Bone marrow (tissue), 2 donors: ENCODE measurements at regions not wholly inside any gene's neighbourhood (a gene's known extent, or its start where the extent isn't known, plus 50 kb on each side); places are given as distances from the start of the nearest gene placed in this dataset.
A peak's percentile ranks its signal among the peaks of the same experiment; 100 is the strongest.

ENCODE experiments used
- DNase-seq, 2 donors: peaks; one replicate each; lab custom pipeline; 2025; lab: John Stamatoyannopoulos, UW

- no peak for DNase-seq
These were observed 128.2 kb upstream of the HAAO start for GRCh38 chr2:42920446-42921146.

- DNase-seq: no peak
These were observed 126.4 kb upstream of the HAAO start for GRCh38 chr2:42918671-42919318.

GRCh38 chr2:42918041-42918440 is 125.7 kb upstream of the HAAO start:
- no peak for DNase-seq

DNA sequence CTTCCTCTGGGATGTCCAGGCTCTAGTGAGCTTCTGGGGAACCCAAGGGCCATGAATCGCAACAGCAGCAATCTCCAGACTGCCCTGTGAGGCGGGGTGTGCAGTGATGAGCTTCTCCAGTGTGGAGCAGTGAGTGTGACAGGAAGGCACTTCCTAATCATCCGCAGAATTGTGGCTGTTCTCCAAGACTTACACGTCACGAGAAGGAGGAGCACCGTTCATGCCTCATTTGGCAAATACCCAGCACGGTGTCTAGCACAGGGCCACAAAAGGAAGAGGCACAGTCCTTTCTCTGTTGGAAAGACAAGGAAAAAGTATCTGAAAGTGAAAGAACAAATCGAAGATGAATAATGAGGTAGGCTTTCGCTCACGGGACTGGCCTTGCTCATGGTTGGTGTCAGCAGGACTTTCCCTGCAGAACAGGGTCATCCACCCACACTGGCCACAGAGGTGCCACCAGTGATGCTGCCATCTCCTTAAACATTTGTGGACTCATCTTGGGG is 125.1 kb upstream of the HAAO start:
- DNase-seq: no peak

- no peak for DNase-seq
These were observed 123.9 kb upstream of the HAAO start for GRCh38 chr2:42916324-42916723.

- no peak for DNase-seq
These were observed 122.5 kb upstream of the HAAO start for GRCh38 chr2:42914860-42915259.

- no peak for DNase-seq
These were observed 121.9 kb upstream of the HAAO start for GRCh38 chr2:42914314-42914713.

GRCh38 chr2:42913280-42913878 is 121.0 kb upstream of the HAAO start:
- peak in 1 of 2 donors; percentile 69 for DNase-seq

DNA sequence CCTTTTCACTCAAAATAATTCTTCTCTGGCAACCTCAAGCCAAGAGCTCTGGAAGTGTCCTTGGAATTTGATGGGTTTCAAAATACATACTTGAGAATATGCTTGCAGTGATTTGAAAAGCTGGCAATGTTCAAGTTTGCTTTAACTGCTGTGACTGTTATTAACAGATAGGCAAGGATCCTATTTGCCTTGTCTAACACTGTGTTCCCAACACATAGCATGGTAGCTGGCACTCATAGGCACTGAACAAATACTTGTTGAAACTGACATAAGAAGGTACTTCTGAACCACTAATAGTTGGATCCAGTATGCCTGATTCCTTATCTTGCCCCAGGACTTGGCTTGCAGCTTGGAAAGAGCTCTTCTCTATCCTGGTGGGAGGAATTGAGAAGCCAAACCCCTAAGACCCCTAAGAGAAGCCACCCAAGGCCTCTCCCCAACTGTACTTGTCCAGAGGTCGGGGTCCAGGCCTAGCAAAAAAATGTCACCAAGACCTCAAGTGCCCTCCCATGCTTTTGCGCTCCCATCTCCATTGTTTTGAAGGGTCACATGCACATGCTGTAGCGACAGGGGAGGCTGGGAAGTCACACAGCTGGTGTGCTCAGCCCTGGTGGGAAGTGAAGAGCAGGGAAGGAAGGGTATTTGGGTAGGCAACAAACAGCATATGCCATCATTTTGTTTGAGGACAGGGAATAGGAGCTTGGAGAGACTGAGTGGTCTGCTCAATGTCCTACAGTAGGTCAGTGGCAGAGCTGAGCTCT is 118.4 kb upstream of the HAAO start:
- DNase-seq: no peak

GRCh38 chr2:42909966-42910365 is 117.6 kb upstream of the HAAO start:
- no peak for DNase-seq

GRCh38 chr2:42908518-42909200 is 116.3 kb upstream of the HAAO start:
- DNase-seq: no peak

DNA sequence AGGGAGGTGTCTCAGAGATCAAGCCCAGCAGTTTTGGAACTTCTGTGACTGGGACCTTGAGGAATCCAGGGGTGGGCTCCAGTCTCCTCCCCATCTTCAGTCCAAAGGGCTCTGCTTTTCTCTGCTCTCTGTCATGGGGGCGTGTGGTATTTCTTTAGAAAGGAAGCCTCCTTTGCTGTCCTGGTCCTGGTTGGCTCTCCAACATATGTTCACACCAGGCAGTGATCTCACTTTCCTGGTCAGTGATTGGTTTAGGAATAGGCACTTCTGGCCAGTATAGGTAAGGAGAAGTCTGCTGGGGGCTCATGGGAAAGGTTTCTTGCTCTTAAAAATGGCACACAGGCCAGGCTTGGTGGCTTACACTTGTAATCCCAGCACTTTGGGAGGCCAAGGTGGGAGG is 115.5 kb upstream of the HAAO start:
- DNase-seq: no peak

DNA sequence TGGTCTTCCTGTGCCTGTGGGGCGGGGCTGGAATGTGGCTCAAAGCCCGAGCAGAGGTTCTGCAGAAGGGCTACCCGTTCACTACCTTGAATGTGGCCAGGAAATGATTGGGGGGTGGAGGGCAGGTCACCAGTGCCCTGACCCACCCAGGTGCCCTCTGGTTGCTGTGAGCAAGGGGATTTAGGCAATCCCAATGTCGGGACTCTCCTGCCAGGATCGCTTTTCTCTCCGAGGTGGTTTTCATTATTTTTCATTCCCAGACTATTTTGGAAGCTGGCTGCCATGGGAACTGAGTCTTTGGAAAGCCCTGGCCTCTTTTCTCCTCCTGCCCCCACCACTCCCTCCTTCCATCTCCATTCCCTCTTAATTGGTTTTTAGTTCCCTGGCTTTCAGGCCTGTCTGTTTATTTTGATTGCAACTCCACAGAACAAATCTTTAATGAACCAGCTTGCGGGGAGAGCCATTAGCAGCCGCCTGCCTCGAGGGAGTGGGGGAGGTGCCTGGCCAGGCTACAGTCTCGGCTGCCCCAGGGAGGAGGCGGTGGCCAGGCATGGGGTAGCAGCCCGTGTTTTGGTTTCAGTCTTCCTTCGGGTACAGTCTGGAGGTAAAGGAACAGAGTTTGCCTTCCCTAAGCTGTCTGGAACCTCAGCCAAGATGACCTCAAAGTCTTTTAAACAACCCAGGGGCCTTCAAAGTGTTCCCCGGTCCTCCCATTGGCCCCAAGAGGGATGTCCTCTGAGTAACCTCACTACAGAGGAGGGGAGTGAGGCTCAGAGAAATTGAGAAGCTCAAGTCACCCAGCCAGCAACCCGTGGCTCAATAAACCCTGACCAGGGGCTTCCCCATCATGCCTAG is 114.4 kb upstream of the HAAO start:
- DNase-seq: no peak

DNA sequence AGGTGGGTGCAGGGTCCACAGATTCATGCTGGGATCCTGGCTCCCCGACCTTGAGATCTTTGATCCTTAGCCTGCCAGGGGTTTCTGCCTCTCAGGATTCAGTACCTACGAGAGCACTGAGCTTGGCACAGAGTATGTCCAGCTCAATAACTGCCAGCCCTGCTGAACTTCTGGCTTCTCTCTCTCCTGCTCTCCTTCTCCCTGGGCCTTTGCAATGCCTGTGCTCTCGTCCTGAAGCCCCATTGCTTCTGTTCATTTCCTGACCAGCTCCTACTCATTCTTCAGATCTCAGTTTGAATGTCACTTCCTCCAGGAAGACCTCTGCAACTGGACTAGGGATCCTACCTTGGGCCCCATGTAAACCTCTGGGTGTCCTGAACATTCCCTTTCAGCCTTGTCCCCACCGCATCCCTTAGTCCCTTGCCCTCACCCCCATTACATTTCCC is 113.8 kb upstream of the HAAO start:
- no peak for DNase-seq

- no peak for DNase-seq
These were observed 113.1 kb upstream of the HAAO start for GRCh38 chr2:42905341-42906110.

DNA sequence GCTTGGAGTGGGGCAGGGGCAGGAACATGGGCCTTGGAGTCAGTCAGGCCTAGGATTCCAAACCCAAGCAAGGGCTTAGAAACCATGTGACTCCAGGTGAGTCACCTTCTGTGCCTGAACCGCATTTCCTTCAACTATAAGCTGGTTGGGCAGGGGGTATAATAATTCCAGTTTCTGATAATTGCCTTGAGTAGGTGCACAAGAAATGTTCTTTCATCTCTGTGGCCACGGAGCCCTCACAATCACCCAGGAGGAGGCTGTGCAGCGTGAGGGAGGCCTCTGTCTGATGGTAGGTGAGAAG is 112.1 kb upstream of the HAAO start:
- DNase-seq: no peak

- no peak for DNase-seq
These were observed 111.6 kb upstream of the HAAO start for GRCh38 chr2:42903821-42904575.

GRCh38 chr2:42902939-42903709 is 110.7 kb upstream of the HAAO start:
- no peak for DNase-seq
